Medulla oblongata (tissue), 1 donor: ENCODE measurements at regions not wholly inside any gene's neighbourhood (a gene's known extent, or its start where the extent isn't known, plus 50 kb on each side); places are given as distances from the start of the nearest gene placed in this dataset.

Experiments used
- DNase-seq: peaks from one replicate; pipeline ENCODE4 v3.0.0-alpha.2; 2015; ENCODE audit errors: extremely low spot score

- DNase-seq = no peak
These were observed 384.6 kb upstream of the ALCAM start for GRCh38 chr3:104982130-104982529.

DNA sequence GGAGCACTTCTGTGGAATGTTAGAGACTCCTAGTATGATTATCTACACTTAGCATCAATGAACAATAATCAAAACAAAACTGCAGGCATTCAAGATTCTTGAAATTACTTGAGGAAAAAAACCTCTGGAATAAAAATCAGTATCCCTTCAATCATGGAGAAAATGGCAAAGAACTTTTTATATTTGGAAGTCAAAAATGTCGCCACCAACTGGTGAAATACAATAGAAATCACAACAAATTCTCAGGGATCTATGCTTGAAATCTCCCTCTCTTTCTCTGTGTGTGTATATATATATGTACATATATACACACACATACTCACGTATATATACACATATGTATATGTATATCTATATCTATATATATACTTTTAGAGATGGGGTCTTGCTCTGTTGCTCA, 378.9 kb upstream of the ALCAM start:
- no peak for DNase-seq

DNA sequence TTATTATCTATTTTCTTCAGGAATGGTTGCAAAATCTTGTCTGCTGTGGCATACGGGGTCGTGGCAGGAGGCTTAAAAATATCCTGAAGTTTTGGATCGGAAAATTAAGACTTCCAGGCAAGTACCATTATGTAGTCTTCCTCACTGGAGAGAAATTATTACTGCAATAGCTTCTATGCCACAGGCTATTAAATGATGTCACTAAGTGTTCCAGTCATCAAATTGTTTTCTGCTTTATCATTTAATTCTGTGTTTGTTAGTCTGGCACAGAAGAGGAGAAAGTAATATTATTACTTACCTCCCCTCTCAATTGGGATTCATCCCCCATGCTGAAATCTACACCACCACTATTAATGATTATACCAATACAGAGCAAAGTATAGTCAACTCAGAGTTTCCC, 378.2 kb upstream of the ALCAM start:
- no peak for DNase-seq

GRCh38 chr3:104989878-104990277, 376.8 kb upstream of the ALCAM start:
- DNase-seq = no peak

GRCh38 chr3:104990758-104991157, 376.0 kb upstream of the ALCAM start:
- no peak for DNase-seq

GRCh38 chr3:104992676-104993075, 374.0 kb upstream of the ALCAM start:
- no peak for DNase-seq

- no peak for DNase-seq
These were observed 360.5 kb upstream of the ALCAM start for GRCh38 chr3:105006164-105006563.

DNA sequence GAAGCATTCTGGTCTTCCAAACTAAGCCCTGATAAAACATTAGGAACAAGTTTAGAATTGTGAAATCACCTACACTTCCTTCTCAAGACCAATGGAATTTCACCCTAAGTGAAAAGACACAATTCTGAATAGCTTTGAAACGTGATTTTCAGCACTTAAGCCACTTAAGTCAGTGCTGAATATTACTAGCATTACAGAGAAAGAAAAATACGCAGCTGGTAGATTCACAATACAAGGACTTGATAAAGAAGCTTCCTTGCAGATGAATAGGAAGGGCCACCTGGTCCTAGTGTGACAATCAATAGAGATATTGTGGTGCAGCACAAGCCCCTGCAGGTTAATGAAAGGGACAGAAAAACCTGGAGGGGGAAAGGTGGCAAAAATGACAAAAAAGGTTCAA, 353.1 kb upstream of the ALCAM start:
- DNase-seq = no peak

- no peak for DNase-seq
These were observed 352.1 kb upstream of the ALCAM start for GRCh38 chr3:105014631-105015030.

- no peak for DNase-seq
These were observed 343.9 kb upstream of the ALCAM start for GRCh38 chr3:105022813-105023212.

- DNase-seq = no peak
These were observed 336.5 kb upstream of the ALCAM start for GRCh38 chr3:105030211-105030610.

GRCh38 chr3:105032541-105032940, 334.2 kb upstream of the ALCAM start:
- DNase-seq = no peak

DNA sequence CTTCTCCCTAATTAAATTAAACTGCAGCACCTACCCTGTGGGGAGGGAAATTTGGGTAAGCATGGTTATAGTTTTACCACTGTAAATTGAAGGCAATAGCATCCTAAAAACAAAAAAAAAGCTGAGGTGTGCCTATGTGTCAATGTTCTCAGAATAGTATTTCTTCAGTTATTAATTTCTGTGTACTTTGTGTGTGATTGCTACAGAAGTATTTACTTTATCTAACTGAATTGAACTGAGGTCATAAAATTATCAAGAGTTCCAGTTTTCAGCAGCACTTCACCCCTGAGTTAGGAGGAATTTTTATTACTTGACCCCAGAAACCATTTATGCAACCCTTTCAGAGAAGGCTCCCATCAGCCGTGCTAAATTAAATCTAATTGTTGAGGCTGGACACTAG, 333.6 kb upstream of the ALCAM start:
- DNase-seq = no peak

DNA sequence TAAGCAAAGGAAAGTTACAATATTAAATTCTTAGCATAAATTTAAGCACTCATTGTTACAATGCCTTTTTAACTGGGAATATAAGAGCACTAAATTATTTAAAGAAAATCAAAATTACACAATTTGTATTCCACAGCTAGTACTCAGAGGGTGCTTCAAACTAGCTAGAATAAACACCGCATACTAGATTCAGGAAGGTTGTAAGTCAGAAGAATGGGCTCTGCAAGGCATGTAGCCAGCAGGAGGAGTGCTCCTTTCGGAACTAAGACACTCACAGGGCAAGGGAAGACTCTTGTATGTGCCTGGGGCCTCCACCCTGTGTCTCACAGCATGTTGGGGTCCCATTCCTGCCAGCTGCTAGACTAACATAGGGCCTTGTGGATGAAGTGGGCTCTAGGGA, 327.7 kb upstream of the ALCAM start:
- no peak for DNase-seq

GRCh38 chr3:105040026-105040622, 326.6 kb upstream of the ALCAM start:
- DNase-seq = no peak

GRCh38 chr3:105042586-105042985, 324.1 kb upstream of the ALCAM start:
- DNase-seq = no peak

GRCh38 chr3:105051111-105051510, 315.6 kb upstream of the ALCAM start:
- DNase-seq = no peak

DNA sequence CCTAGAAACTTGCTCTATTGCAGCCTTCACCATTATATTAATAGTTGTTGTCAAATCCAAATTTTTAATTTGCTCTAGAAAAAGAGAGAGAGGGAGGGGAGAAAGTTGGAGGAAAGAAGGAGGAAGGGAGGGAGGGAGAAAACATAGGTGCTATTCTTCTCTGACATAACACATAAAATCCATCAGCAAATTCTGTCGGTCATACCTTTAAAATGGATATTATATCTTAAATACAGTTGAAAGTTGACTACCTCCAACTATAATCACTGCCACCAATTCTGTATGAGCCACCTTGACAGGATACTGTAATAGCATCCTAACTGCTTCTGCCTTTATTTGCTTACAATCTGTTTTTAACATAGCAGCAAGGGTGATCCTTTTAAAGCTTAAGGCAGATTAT, 314.7 kb upstream of the ALCAM start:
- no peak for DNase-seq

DNA sequence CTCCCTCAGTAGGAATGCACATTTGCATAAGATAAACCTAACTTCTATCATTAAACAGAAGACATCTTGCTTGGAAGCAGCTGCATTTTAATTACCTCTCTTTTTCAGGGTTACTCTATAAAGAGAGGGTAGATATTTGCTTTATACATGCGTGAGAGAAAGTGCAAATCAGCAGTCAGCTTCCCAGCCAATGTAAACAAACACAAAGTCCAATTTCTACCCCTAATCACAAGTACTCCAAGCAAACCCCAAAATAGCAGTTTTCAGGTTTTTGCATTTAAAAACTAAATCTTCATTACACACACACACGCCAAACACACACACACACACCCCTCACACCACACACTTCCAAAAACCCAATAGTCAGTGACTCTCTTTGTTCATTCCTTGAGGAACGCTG, 303.9 kb upstream of the ALCAM start:
- no peak for DNase-seq

- DNase-seq = no peak
These were observed 300.5 kb upstream of the ALCAM start for GRCh38 chr3:105065895-105066839.

DNA sequence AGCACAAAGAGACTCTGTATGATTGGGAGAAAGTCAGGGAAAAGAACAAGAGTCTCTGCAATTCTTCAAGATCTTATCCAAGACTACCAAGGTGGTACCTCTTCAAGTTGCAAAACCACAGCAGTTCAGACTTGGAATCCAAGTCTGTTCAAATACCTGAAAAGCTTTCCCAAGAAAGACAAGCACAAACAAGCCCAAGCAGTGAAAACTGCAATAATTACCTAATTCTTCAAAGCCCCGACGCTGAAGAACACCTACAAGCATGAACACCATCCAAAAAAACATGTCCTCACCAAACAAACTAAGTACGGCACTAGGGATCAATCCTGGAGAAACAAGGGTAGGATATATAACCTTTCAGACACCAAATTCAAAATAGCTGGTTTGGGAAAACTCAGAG, 299.3 kb upstream of the ALCAM start:
- no peak for DNase-seq

GRCh38 chr3:105077060-105077822, 289.5 kb upstream of the ALCAM start:
- DNase-seq = no peak

- no peak for DNase-seq
These were observed 282.8 kb upstream of the ALCAM start for GRCh38 chr3:105083945-105084344.
